GM12872 (cell line): ENCODE measurements at regions not wholly inside any gene's neighbourhood (a gene's known extent, or its start where the extent isn't known, plus 50 kb on each side); places are given as distances from the start of the nearest gene placed in this dataset.

Source experiments
- CTCF ChIP-seq: IDR thresholded peaks from 3 replicates; pipeline ENCODE4 v1.5.1; 2011; ENCODE audit warnings: low read depth, mild to moderate bottlenecking, low read length, moderate library complexity; ENCODE audit not compliant: insufficient read depth

- TF ChIP-seq CTCF: no peak
Measured at GRCh38 chr10:131588704-131589220, 277.2 kb upstream of the TCERG1L start.

GRCh38 chr10:131590567-131590966 lies 279.0 kb upstream of the TCERG1L start:
- no peak for TF ChIP-seq CTCF

- TF ChIP-seq CTCF: no peak
Measured at GRCh38 chr10:131591936-131592335, 280.4 kb upstream of the TCERG1L start.

GRCh38 chr10:131609176-131609575 lies 291.6 kb upstream of the PPP2R2D start:
- TF ChIP-seq CTCF: no peak

- no peak for TF ChIP-seq CTCF
Measured at GRCh38 chr10:131615150-131615549, 285.7 kb upstream of the PPP2R2D start.

GRCh38 chr10:131616040-131616439 lies 284.8 kb upstream of the PPP2R2D start:
- no peak for TF ChIP-seq CTCF

- TF ChIP-seq CTCF: no peak
Measured at GRCh38 chr10:131617113-131617858, 283.5 kb upstream of the PPP2R2D start.
